Right renal pelvis (tissue), 4 donors: ENCODE measurements at regions not wholly inside any gene's neighbourhood (a gene's known extent, or its start where the extent isn't known, plus 50 kb on each side); places are given as distances from the start of the nearest gene placed in this dataset.

Source experiments
- DNase-seq, 4 donors: peaks; one replicate each; pipeline ENCODE4 v3.0.0-alpha.2; 2013; ENCODE audit warnings: low read depth in 4 of 4, low spot score in 3 of 4, missing footprints in 1 of 4

DNA sequence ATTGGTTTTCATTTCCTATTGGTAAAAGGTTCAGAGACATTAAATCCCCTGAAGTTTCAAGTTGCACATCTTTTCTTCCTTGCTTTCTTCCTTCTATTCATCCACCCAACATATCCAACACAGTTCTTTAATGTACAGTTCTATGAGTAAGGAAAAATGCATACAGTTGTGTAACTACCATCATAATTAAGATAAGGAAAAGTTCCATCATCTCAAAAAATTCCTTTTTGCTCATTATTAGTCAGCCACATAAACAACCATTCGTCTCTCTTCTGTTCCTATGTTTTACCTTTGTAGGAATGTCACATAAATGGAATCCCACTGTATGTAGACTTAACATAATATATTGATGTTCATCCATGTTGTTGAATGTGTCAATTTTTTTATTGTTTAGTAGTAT is 211.1 kb upstream of the ADAMTS9 start:
- DNase-seq = no peak

- no peak for DNase-seq
Measured at GRCh38 chr3:64895991-64896895, 208.4 kb upstream of the ADAMTS9 start.

DNA sequence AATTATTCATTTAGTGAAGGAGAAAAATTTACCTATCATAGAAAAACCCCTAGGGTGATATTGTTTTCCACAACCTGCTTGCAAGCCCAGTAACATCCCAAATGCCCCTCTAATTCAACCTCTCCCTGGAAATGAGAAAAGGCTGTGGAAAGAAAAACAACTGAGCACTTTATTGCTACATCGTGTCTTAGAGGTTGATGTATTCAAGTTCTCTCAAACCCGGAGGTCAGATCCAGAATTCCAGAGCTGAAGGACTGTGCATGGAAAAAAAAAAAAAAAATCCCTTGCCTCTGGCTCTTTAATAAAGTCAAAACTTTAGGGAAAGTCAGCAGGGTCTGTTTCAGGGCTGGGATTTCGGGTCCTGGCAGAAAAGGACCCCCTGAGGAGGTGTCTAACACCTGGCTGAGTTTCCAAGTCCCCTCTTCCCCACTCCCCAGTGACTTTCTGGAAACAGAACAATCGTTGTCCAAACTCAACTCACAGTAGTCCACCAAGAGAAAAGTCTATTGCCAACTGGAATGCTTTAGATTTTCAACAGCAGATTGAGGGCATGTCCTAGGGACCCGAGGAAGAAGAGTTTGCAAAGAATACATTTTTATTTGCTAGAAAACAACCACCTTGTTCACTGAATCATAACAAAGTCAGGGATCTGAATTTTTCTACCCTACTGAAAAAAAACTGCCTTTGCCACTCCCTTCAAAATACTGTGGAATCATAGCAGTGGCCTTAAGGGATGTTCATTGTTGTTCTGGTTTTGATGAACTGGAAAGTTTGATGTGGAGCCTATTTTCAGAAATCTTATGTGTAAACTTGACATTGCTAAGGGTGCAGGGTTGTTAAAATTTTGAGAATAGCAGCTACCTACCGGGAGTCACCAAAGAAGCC is 207.5 kb upstream of the ADAMTS9 start:
- no peak for DNase-seq

GRCh38 chr3:64894006-64894405 is 206.2 kb upstream of the ADAMTS9 start:
- DNase-seq = no peak

DNA sequence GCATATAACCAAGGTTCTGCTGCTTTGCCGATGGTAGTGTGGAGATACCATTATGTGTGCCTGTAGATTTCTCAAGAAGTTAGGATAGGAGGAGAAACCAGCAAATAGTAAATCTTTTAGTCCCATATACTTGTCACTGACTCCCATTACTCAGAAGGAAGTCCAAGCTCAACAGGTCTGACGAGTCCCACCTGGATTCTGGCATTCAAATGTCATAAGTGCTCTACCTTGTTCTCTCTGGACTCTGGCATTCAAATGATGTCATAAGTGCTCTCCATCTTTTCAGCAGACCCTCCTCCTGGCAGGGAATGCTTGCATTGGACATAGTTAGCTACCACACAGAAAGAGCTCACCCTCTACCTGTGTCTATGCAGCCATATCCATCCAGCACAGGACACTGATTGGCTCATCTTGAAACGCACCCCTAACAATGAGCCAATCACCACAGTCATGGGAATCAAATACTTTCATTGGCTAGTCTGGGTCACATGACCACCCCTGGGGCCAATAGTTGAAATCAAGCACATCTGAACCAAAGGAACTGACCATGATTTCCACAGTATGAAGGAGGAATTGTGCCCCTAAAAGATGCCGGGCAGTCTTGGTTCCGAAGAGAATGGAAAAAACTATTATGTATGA is 205.0 kb upstream of the ADAMTS9 start:
- DNase-seq = no peak

- DNase-seq = no peak
Measured at GRCh38 chr3:64891021-64891420, 203.2 kb upstream of the ADAMTS9 start.

- DNase-seq = no peak
Measured at GRCh38 chr3:64890466-64890865, 202.7 kb upstream of the ADAMTS9 start.

GRCh38 chr3:64890006-64890405 is 202.2 kb upstream of the ADAMTS9 start:
- no peak for DNase-seq

- DNase-seq = no peak
Measured at GRCh38 chr3:64888840-64889392, 201.1 kb upstream of the ADAMTS9 start.

- DNase-seq = no peak
Measured at GRCh38 chr3:64888165-64888564, 200.4 kb upstream of the ADAMTS9 start.

DNA sequence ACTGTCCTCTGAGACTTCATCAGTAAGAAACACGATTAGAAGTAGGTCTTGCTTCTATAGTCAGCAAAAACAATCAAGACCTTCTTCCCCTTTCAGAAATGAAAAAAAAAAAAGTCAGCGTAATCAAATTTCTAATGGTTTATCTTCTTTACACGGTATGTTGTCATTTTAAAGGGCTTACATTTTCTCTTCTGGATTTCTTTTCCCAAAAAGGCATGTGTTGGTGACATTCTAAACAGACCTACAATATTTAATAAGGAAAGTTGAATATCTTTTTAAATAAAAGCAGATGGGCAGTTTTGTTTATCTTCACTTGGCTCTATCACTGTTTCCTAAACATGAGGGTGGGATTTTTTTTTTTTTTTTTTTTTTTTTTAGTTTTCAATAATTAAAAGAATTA is 197.3 kb upstream of the ADAMTS9 start:
- DNase-seq = no peak

GRCh38 chr3:64884536-64884935 is 196.7 kb upstream of the ADAMTS9 start:
- DNase-seq = no peak

GRCh38 chr3:64880916-64881315 is 193.1 kb upstream of the ADAMTS9 start:
- DNase-seq = no peak

DNA sequence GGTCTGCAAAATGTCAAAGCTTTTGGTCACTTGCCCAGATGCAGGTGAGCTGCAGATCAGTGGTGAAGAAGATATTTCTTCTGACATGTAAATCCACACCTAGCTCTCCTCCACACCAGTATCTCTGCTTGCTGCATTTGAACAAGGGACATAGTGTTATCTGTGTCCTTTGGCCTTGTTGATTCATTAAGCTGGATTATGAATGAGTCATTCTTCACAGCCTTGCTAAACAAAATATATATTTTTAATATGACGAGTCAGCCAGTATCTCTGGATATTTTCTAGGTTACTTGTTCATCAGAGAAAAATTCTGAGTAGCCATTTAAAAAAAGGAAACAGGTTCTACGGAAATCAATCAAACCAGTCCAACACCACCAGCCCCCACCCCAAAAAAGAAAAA is 190.6 kb upstream of the ADAMTS9 start:
- no peak for DNase-seq

GRCh38 chr3:64873400-64873799 is 185.6 kb upstream of the ADAMTS9 start:
- DNase-seq = no peak

- no peak for DNase-seq
Measured at GRCh38 chr3:64872345-64872744, 184.5 kb upstream of the ADAMTS9 start.

DNA sequence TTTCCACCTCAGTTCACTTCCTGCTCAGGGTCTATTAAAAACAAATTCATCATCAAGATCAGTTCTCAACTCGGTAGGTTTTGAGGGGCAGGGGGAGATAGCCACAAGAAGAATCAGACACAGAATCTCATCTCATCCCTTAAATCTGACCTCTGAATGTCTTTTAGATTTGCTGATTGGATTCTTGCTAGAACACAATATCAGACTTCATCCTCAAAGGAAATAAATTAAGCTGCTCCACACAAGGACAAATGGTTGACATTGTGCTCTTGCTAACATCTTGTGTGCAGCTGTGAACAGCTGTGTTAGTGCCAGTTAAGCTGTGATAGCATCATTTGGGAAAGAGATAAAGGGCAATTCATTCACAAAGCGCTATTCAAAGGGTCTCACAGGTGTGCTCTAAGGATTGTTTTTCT is 184.0 kb upstream of the ADAMTS9 start:
- no peak for DNase-seq

- no peak for DNase-seq
Measured at GRCh38 chr3:64870876-64871646, 183.3 kb upstream of the ADAMTS9 start.

DNA sequence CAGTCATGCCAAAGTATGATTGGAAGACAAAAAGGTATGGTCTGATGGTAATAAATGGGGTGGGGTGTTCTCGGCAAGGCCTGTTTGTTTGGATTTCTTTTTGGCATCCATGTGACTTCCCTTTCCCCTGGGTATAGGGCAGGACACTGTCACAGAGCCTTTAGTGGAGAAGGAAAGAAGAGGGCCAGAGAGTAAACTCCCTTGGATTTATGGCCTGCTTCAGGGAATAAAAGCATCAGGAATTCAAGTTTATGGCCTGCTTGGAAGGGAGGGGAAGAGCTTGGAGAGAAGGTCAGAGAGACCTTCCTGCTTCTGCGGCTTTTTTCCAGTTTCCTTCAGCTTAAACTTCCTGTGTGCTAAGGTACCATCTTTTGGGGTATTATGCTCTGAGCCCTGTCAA is 179.4 kb upstream of the ADAMTS9 start:
- DNase-seq = peak in 1 of 4 donors; percentile 38
